ENCODE measurements at regions not wholly inside any gene's neighbourhood (a gene's known extent, or its start where the extent isn't known, plus 50 kb on each side); places are given as distances from the start of the nearest gene placed in this dataset.

- WGBS (ENCODE audit: extremely low coverage, insufficient read length, low lambda C conversion rate): no CpG with 5 or more reads among the region's 1 CpG
- no peak for TF ChIP-seq CTCF (conservative IDR thresholded peaks at IDR 0.05)
Observed at GRCh38 chr1:102693345-102693744, 415.0 kb downstream of the COL11A1 start.

More at GRCh38 chr1:102693345-102693744, 415.0 kb downstream of the COL11A1 start:
- Histone ChIP-seq H3K79me1 (ENCODE audit: insufficient read depth, low read depth, low read length, poor library complexity, severe bottlenecking) (no peaks in the 10 kb centered on the region), H3K27me3 (ENCODE audit: insufficient read depth, low read length) (no peaks in the 10 kb centered on the region), H2AFZ (ENCODE audit: low read length) (no peak overlapping the region), H3T11ph (ENCODE audit: low read length) (no peak overlapping the region), H2BK20ac (ENCODE audit: low read depth, low read length, poor library complexity, severe bottlenecking) (no peak overlapping the region), H3K14ac (ENCODE audit: insufficient read depth, low read length) (no peak overlapping the region), H2BK12ac (ENCODE audit: insufficient read length, low read depth, low read length) (no peak overlapping the region), H2AK5ac (ENCODE audit: insufficient read length, low read length) (no peak overlapping the region), H4K8ac (replicated peaks; ENCODE audit: insufficient read length, low read depth, low read length) (no peak overlapping the region), H4K20me1 (ENCODE audit: control insufficient read depth, insufficient read depth, insufficient read length) (no peaks in the 10 kb centered on the region), H2BK5ac (ENCODE audit: insufficient read length, low read length) (no peak overlapping the region), H3K56ac (ENCODE audit: insufficient read length, low read depth, low read length) (no peak overlapping the region), H3K79me2 (ENCODE audit: insufficient read depth, low read length) (no peaks in the 10 kb centered on the region), H3K4me1 (ENCODE audit: insufficient read depth, low read length) (no peaks in the 10 kb centered on the region), H3K23ac (ENCODE audit: insufficient read length, low read depth, low read length) (no peak overlapping the region), H3K9ac (ENCODE audit: extremely low read depth, insufficient read length, low read length) (no peak overlapping the region), H3K23me2 (ENCODE audit: insufficient read length, low read depth, low read length, poor library complexity, severe bottlenecking) (no peaks in the 10 kb centered on the region), H3K18ac (ENCODE audit: insufficient read length, low read depth, low read length) (no peak overlapping the region), H4K5ac (ENCODE audit: insufficient read length, low read depth, low read length) (no peak overlapping the region), H3K9me3 (ENCODE audit: control insufficient read depth, low read depth, low read length) (no peaks in the 10 kb centered on the region), H2BK120ac (ENCODE audit: low read depth, low read length, poor library complexity, severe bottlenecking) (no peak overlapping the region), H3K27ac (ENCODE audit: insufficient read length, low read depth, low read length) (no peak overlapping the region), H2BK15ac (ENCODE audit: low read depth, low read length) (no peak overlapping the region), H3K4me2 (ENCODE audit: insufficient read depth, insufficient read length, low read length) (no peak overlapping the region), H4K91ac (ENCODE audit: insufficient read length, low read depth, low read length) (no peak overlapping the region), H3K4ac (ENCODE audit: low read depth, low read length) (no peak overlapping the region)
- Mint-ChIP-seq H3K9me3 (peaks cover 4 to 12% of the 10 kb centered on the region in 2 experiments; a peak in 4 of 5 replicates), H3K36me3 (ENCODE audit: insufficient read depth in 1 of 3, low read depth in 3 of 3) (no peaks in the 10 kb centered on the region), H3K4me3 (no peak overlapping the region), H3K27me3 (ENCODE audit: low read depth) (no peaks in the 10 kb centered on the region), H3K27ac (no peak overlapping the region), H3K4me1 (peaks cover 0 to 4% of the 10 kb centered on the region in 2 experiments; a peak in 1 of 4 replicates)
- DNase-seq: no peak
